Hepatocyte (in vitro differentiated cells): ENCODE measurements at regions not wholly inside any gene's neighbourhood (a gene's known extent, or its start where the extent isn't known, plus 50 kb on each side); places are given as distances from the start of the nearest gene placed in this dataset.

Experiments
- DNase-seq: peaks from one replicate; pipeline ENCODE4 v3.0.0-alpha.2; 2016; ENCODE audit warnings: low spot score
- H2AFZ ChIP-seq: fragments of 200-600 bp; sonication (generic); 2 replicates; pipeline ENCODE4 v1.6.0; 2016; ENCODE audit warnings: antibody characterized with exemption, mild to moderate bottlenecking
- H3K27ac ChIP-seq: fragments of 200-600 bp; sonication (generic); 2 replicates; pipeline ENCODE4 v1.5.1; 2016; ENCODE audit warnings: mild to moderate bottlenecking
- H3K27me3 ChIP-seq: fragments of 200-600 bp; sonication (generic); 2 replicates; pipeline ENCODE4 v1.6.1; 2016
- H3K36me3 ChIP-seq: fragments of 200-600 bp; sonication (generic); replicated peaks from 2 replicates; pipeline ENCODE4 v1.5.1; 2016; ENCODE audit warnings: low read depth; ENCODE audit not compliant: insufficient read depth
- H3K4me1 ChIP-seq: fragments of 200-600 bp; sonication (generic); 2 replicates; pipeline ENCODE4 v1.5.1; 2016; ENCODE audit warnings: mild to moderate bottlenecking, moderate library complexity; ENCODE audit not compliant: insufficient read depth
- H3K4me2 ChIP-seq: fragments of 200-600 bp; sonication (generic); 2 replicates; pipeline ENCODE4 v1.6.0; 2016
- H3K4me3 ChIP-seq: fragments of 200-600 bp; sonication (generic); 2 replicates; pipeline ENCODE4 v1.5.1; 2016; ENCODE audit warnings: mild to moderate bottlenecking
- H3K79me2 ChIP-seq: fragments of 200-600 bp; sonication (generic); 2 replicates; pipeline ENCODE4 v1.6.0; 2017; ENCODE audit warnings: mild to moderate bottlenecking
- H3K9me2 ChIP-seq: fragments of 200-600 bp; sonication (generic); replicated peaks from 2 replicates; pipeline ENCODE4 v1.6.0; 2017; ENCODE audit warnings: mild to moderate bottlenecking; ENCODE audit not compliant: insufficient read depth
- H3K9me3 ChIP-seq: fragments of 200-600 bp; sonication (generic); 2 replicates; pipeline ENCODE4 v1.5.1; 2016; ENCODE audit warnings: low read depth, mild to moderate bottlenecking
- H4K20me1 ChIP-seq: fragments of 200-600 bp; sonication (generic); 2 replicates; pipeline ENCODE4 v1.6.0; 2016; ENCODE audit warnings: mild to moderate bottlenecking; ENCODE audit not compliant: insufficient read depth, poor library complexity, severe bottlenecking
- CTCF ChIP-seq: fragments of 200-600 bp; sonication (generic); IDR thresholded peaks from 2 replicates; pipeline ENCODE4 v1.5.1; 2016; ENCODE audit warnings: antibody characterized with exemption, mild to moderate bottlenecking; ENCODE audit not compliant: poor library complexity
- EZH2 ChIP-seq: fragments of 200-600 bp; sonication (generic); IDR thresholded peaks from 2 replicates; pipeline ENCODE4 v1.6.1; 2016; ENCODE audit warnings: antibody characterized with exemption, mild to moderate bottlenecking, borderline replicate concordance
- EZH2phosphoT487 ChIP-seq: fragments of 200-600 bp; sonication (generic); IDR thresholded peaks from one replicate; pipeline ENCODE4 v1.6.1; 2018; ENCODE audit warnings: antibody characterized with exemption, mild to moderate bottlenecking, low read depth, moderate library complexity; ENCODE audit not compliant: unreplicated experiment, severe bottlenecking
- WGBS: methylation state at CpG from one replicate; pipeline ENCODE4 v1.1.6; 2016; ENCODE audit warnings: low lambda C conversion rate; ENCODE audit errors: missing lambda C conversion rate; 5-methylcytosine and 5-hydroxymethylcytosine counted together

- TF ChIP-seq EZH2phosphoT487 = no peak
- TF ChIP-seq EZH2 = no peak
- TF ChIP-seq CTCF = no peak
- Histone ChIP-seq H3K36me3 (no peaks in the 10 kb centered on the region), H2AFZ (no peak overlapping the region), H3K27me3 (no peaks in the 10 kb centered on the region), H3K9me2 (no peaks in the 10 kb centered on the region), H3K4me1 (no peaks in the 10 kb centered on the region), H3K4me3 (no peak overlapping the region), H4K20me1 (no peaks in the 10 kb centered on the region), H3K4me2 (no peak overlapping the region), H3K79me2 (no peaks in the 10 kb centered on the region), H3K27ac (no peak overlapping the region), H3K9me3 (no peaks in the 10 kb centered on the region)
- no peak for DNase-seq
- WGBS = 76% methylated on average over 5 of the region's 5 CpGs
Measured at GRCh38 chr3:82736696-82737277, 975.3 kb upstream of the GBE1 start.

- 98% methylated on average over 46 of the region's 53 CpGs for WGBS
- no peaks in the 10 kb centered on the region for H3K36me3 ChIP-seq
- H2AFZ ChIP-seq = no peak overlapping the region
- no peak overlapping the region for H3K27ac ChIP-seq
- no peaks in the 10 kb centered on the region for H3K79me2 ChIP-seq
- no peak for TF ChIP-seq EZH2
- no peak for TF ChIP-seq EZH2phosphoT487
- TF ChIP-seq CTCF = no peak
- no peak overlapping the region for H3K4me3 ChIP-seq
- H3K9me3 ChIP-seq = no peaks in the 10 kb centered on the region
- H3K27me3 ChIP-seq = no peaks in the 10 kb centered on the region
- H3K4me1 ChIP-seq = no peaks in the 10 kb centered on the region
- no peaks in the 10 kb centered on the region for H3K9me2 ChIP-seq
- H4K20me1 ChIP-seq = no peaks in the 10 kb centered on the region
- DNase-seq = no peak
- H3K4me2 ChIP-seq = no peak overlapping the region
Measured at GRCh38 chr3:82715091-82715856, 953.8 kb upstream of the GBE1 start.

- Histone ChIP-seq H4K20me1 (no peaks in the 10 kb centered on the region), H3K9me2 (no peaks in the 10 kb centered on the region), H3K4me3 (no peak overlapping the region), H3K9me3 (no peaks in the 10 kb centered on the region), H3K27me3 (no peaks in the 10 kb centered on the region), H3K27ac (no peak overlapping the region), H3K4me1 (no peaks in the 10 kb centered on the region), H3K4me2 (no peak overlapping the region), H2AFZ (no peak overlapping the region), H3K36me3 (no peaks in the 10 kb centered on the region), H3K79me2 (no peaks in the 10 kb centered on the region)
- 77% methylated on average over 4 of the region's 4 CpGs for WGBS
- peak; percentile 11 for DNase-seq
- TF ChIP-seq CTCF (peak; percentile 8), EZH2phosphoT487 (no peak), EZH2 (no peak)
Measured at GRCh38 chr3:82707035-82707434, 945.6 kb upstream of the GBE1 start.
